WTC11 (cell line): ENCODE measurements at regions not wholly inside any gene's neighbourhood (a gene's known extent, or its start where the extent isn't known, plus 50 kb on each side); places are given as distances from the start of the nearest gene placed in this dataset.

Experiments used
- ATAC-seq: fragments of 200-7000 bp; cut with Tn5 transposase; 2 replicates; pipeline ENCODE4 v1.10.0; 2021; ENCODE audit warnings: mild to moderate bottlenecking, moderate library complexity
- CTCF ChIA-PET: fragments of 300-600 bp; sonication (Branson Sonifier 250); formaldehyde crosslinking; loops from one replicate; lab custom pipeline; 2021; ENCODE audit warnings: antibody characterized with exemption; lab: Charles Lee
- POLR2A ChIA-PET: fragments of 350-600 bp; sonication (Branson Sonifier 250); formaldehyde crosslinking; loops from one replicate; lab custom pipeline; 2021; ENCODE audit warnings: antibody characterized with exemption; lab: Charles Lee
- DNase-seq: peaks from one replicate; pipeline ENCODE4 v3.0.0; 2021; ENCODE audit warnings: low spot score
- H3K27ac Mint-ChIP-seq: 2 replicates; pipeline ENCODE4 v1.8.0; 2021; ENCODE audit warnings: mixed read lengths
- H3K27me3 Mint-ChIP-seq: 2 replicates; pipeline ENCODE4 v1.8.0; 2021; ENCODE audit warnings: low read depth, mild to moderate bottlenecking, moderate library complexity, mixed read lengths
- H3K36me3 Mint-ChIP-seq: 2 replicates; pipeline ENCODE4 v1.8.0; 2021; ENCODE audit warnings: mixed read lengths
- H3K4me1 Mint-ChIP-seq: 2 replicates; pipeline ENCODE4 v1.8.0; 2022; ENCODE audit warnings: mixed read lengths
- H3K4me3 Mint-ChIP-seq: 2 replicates; pipeline ENCODE4 v1.8.0; 2021; ENCODE audit warnings: mild to moderate bottlenecking, moderate library complexity, mixed read lengths
- H3K9me3 Mint-ChIP-seq: 2 replicates; pipeline ENCODE4 v1.8.0; 2021; ENCODE audit warnings: mixed read lengths
- CBFB ChIP-seq: sonication (generic); formaldehyde crosslinking; IDR thresholded peaks from 2 replicates; pipeline ENCODE4 v1.8.1; 2022; ENCODE audit warnings: mild to moderate bottlenecking, low read depth, missing genetic modification reagents
- CREB1 ChIP-seq: sonication (generic); formaldehyde crosslinking; IDR thresholded peaks from 2 replicates; pipeline ENCODE4 v1.8.0; 2023; ENCODE audit warnings: mild to moderate bottlenecking, missing genetic modification reagents
- ELF4 ChIP-seq: sonication (generic); formaldehyde crosslinking; IDR thresholded peaks from 2 replicates; pipeline ENCODE4 v1.8.1; 2022; ENCODE audit warnings: low read depth, mild to moderate bottlenecking, moderate library complexity, missing genetic modification reagents
- GABPB1 ChIP-seq: sonication (generic); formaldehyde crosslinking; IDR thresholded peaks from 2 replicates; pipeline ENCODE4 v1.8.1; 2023; ENCODE audit warnings: mild to moderate bottlenecking, missing genetic modification reagents
- GTF2I ChIP-seq: fragments of 250-450 bp; sonication (Bioruptor Pico); conservative IDR thresholded peaks from 2 replicates; pipeline ENCODE4 v1.4.0; 2021; ENCODE audit warnings: mild to moderate bottlenecking
- NFE2L1 ChIP-seq: sonication (generic); formaldehyde crosslinking; IDR thresholded peaks from 2 replicates; pipeline ENCODE4 v1.8.1; 2023; ENCODE audit warnings: missing genetic modification reagents
- RELA ChIP-seq: sonication (generic); formaldehyde crosslinking; IDR thresholded peaks from 2 replicates; pipeline ENCODE4 v1.8.1; 2022; ENCODE audit warnings: missing genetic modification reagents, mild to moderate bottlenecking, borderline replicate concordance
- ZNF138 ChIP-seq: sonication (generic); formaldehyde crosslinking; conservative IDR thresholded peaks from 2 replicates; pipeline ENCODE4 v1.8.1; 2022; ENCODE audit warnings: mild to moderate bottlenecking, moderate library complexity, missing genetic modification reagents
- ZNF232 ChIP-seq: sonication (generic); formaldehyde crosslinking; IDR thresholded peaks from 2 replicates; pipeline ENCODE4 v1.8.0; 2022; ENCODE audit warnings: mild to moderate bottlenecking, missing genetic modification reagents
- ZNF317 ChIP-seq: sonication (generic); formaldehyde crosslinking; IDR thresholded peaks from 2 replicates; pipeline ENCODE4 v1.8.1; 2023; ENCODE audit warnings: low read depth, mild to moderate bottlenecking, moderate library complexity, missing genetic modification reagents, borderline replicate concordance
- TF ChIP-seq, protein P1 (sequence below): sonication (generic); formaldehyde crosslinking; IDR thresholded peaks from 2 replicates; pipeline ENCODE4 v1.8.1; 2022; ENCODE audit warnings: low read depth, missing genetic modification reagents, borderline replicate concordance
- TF ChIP-seq, protein P2 (sequence below): fragments of 250-450 bp; sonication (Bioruptor Pico); IDR thresholded peaks from 2 replicates; pipeline ENCODE4 v1.9.0; 2021; ENCODE audit warnings: mild to moderate bottlenecking
- TF ChIP-seq, protein P3 (sequence below): sonication (generic); formaldehyde crosslinking; IDR thresholded peaks from 2 replicates; pipeline ENCODE4 v1.8.1; 2022; ENCODE audit warnings: missing genetic modification reagents, borderline replicate concordance
- TF ChIP-seq, protein P4 (sequence below): sonication (generic); formaldehyde crosslinking; IDR thresholded peaks from 2 replicates; pipeline ENCODE4 v1.8.1; 2022; ENCODE audit warnings: mild to moderate bottlenecking, missing genetic modification reagents, moderate library complexity, borderline replicate concordance
- TF ChIP-seq, protein P5 (sequence below): sonication (generic); formaldehyde crosslinking; IDR thresholded peaks from 2 replicates; pipeline ENCODE4 v1.8.0; 2023; ENCODE audit warnings: missing genetic modification reagents, mild to moderate bottlenecking, borderline replicate concordance
- TF ChIP-seq, protein P6 (sequence below): sonication (generic); formaldehyde crosslinking; IDR thresholded peaks from 2 replicates; pipeline ENCODE4 v1.8.1; 2023; ENCODE audit warnings: mild to moderate bottlenecking, missing genetic modification reagents
- TF ChIP-seq, protein P7 (sequence below): sonication (generic); formaldehyde crosslinking; IDR thresholded peaks from 2 replicates; pipeline ENCODE4 v1.8.1; 2023; ENCODE audit warnings: mild to moderate bottlenecking, missing genetic modification reagents, moderate library complexity
- TF ChIP-seq, protein P8 (sequence below): fragments of 250-450 bp; sonication (Bioruptor Pico); IDR thresholded peaks from 2 replicates; pipeline ENCODE4 v1.9.0; 2021; ENCODE audit warnings: mild to moderate bottlenecking
- TF ChIP-seq, protein P9 (sequence below): sonication (generic); formaldehyde crosslinking; IDR thresholded peaks from 2 replicates; pipeline ENCODE4 v1.8.1; 2022; ENCODE audit warnings: low read depth, mild to moderate bottlenecking, moderate library complexity, missing genetic modification reagents, borderline replicate concordance
- TF ChIP-seq, protein P10 (sequence below): sonication (generic); formaldehyde crosslinking; IDR thresholded peaks from 2 replicates; pipeline ENCODE4 v1.8.0; 2022; ENCODE audit warnings: mild to moderate bottlenecking, missing genetic modification reagents

DNA sequence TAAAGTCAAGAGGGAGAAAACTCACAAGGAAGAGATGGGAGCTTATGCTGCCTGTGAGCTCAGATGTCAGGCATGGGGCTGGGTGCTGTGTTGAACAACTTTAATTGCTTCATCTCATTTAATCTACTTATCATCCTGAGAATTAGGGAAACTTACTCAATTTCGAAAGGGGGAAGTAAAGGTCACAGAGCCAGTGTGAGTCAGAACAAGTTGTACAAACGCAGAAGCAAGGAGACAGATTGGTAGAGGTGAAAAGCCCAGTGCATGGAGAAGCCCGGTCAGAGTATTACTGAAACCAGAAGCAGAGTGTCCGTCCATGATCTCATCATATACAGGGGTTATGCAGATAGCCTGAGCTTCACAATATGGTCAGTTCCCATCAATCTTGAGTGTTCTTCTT lies 281.1 kb upstream of the POU3F3 start:
- no peak overlapping the region for H3K27ac Mint-ChIP-seq
- TF ChIP-seq CREB1 (no peak), NFE2L1 (no peak), ZNF232 (CRISPR knock-in tag) (no peak), GABPB1 (CRISPR knock-in tag) (no peak), GTF2I (CRISPR knock-in tag) (no peak), ZNF138 (CRISPR knock-in tag) (no peak), CBFB (no peak), ZNF317 (CRISPR knock-in tag) (no peak), RELA (CRISPR knock-in tag) (no peak), ELF4 (CRISPR knock-in tag) (no peak)
- TF ChIP-seq, protein P1, sequence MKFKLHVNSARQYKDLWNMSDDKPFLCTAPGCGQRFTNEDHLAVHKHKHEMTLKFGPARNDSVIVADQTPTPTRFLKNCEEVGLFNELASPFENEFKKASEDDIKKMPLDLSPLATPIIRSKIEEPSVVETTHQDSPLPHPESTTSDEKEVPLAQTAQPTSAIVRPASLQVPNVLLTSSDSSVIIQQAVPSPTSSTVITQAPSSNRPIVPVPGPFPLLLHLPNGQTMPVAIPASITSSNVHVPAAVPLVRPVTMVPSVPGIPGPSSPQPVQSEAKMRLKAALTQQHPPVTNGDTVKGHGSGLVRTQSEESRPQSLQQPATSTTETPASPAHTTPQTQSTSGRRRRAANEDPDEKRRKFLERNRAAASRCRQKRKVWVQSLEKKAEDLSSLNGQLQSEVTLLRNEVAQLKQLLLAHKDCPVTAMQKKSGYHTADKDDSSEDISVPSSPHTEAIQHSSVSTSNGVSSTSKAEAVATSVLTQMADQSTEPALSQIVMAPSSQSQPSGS (CRISPR knock-in tag), result no peak
- TF ChIP-seq, protein P2, sequence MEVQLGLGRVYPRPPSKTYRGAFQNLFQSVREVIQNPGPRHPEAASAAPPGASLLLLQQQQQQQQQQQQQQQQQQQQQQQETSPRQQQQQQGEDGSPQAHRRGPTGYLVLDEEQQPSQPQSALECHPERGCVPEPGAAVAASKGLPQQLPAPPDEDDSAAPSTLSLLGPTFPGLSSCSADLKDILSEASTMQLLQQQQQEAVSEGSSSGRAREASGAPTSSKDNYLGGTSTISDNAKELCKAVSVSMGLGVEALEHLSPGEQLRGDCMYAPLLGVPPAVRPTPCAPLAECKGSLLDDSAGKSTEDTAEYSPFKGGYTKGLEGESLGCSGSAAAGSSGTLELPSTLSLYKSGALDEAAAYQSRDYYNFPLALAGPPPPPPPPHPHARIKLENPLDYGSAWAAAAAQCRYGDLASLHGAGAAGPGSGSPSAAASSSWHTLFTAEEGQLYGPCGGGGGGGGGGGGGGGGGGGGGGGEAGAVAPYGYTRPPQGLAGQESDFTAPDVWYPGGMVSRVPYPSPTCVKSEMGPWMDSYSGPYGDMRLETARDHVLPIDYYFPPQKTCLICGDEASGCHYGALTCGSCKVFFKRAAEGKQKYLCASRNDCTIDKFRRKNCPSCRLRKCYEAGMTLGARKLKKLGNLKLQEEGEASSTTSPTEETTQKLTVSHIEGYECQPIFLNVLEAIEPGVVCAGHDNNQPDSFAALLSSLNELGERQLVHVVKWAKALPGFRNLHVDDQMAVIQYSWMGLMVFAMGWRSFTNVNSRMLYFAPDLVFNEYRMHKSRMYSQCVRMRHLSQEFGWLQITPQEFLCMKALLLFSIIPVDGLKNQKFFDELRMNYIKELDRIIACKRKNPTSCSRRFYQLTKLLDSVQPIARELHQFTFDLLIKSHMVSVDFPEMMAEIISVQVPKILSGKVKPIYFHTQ (CRISPR knock-in tag), result no peak
- TF ChIP-seq, protein P3, sequence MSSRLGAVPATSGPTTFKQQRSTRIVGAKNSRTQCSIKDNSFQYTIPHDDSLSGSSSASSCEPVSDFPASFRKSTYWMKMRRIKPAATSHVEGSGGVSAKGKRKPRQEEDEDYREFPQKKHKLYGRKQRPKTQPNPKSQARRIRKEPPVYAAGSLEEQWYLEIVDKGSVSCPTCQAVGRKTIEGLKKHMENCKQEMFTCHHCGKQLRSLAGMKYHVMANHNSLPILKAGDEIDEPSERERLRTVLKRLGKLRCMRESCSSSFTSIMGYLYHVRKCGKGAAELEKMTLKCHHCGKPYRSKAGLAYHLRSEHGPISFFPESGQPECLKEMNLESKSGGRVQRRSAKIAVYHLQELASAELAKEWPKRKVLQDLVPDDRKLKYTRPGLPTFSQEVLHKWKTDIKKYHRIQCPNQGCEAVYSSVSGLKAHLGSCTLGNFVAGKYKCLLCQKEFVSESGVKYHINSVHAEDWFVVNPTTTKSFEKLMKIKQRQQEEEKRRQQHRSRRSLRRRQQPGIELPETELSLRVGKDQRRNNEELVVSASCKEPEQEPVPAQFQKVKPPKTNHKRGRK (CRISPR knock-in tag), result no peak
- TF ChIP-seq, protein P4, sequence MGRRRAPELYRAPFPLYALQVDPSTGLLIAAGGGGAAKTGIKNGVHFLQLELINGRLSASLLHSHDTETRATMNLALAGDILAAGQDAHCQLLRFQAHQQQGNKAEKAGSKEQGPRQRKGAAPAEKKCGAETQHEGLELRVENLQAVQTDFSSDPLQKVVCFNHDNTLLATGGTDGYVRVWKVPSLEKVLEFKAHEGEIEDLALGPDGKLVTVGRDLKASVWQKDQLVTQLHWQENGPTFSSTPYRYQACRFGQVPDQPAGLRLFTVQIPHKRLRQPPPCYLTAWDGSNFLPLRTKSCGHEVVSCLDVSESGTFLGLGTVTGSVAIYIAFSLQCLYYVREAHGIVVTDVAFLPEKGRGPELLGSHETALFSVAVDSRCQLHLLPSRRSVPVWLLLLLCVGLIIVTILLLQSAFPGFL (CRISPR knock-in tag), result no peak
- TF ChIP-seq, protein P5, sequence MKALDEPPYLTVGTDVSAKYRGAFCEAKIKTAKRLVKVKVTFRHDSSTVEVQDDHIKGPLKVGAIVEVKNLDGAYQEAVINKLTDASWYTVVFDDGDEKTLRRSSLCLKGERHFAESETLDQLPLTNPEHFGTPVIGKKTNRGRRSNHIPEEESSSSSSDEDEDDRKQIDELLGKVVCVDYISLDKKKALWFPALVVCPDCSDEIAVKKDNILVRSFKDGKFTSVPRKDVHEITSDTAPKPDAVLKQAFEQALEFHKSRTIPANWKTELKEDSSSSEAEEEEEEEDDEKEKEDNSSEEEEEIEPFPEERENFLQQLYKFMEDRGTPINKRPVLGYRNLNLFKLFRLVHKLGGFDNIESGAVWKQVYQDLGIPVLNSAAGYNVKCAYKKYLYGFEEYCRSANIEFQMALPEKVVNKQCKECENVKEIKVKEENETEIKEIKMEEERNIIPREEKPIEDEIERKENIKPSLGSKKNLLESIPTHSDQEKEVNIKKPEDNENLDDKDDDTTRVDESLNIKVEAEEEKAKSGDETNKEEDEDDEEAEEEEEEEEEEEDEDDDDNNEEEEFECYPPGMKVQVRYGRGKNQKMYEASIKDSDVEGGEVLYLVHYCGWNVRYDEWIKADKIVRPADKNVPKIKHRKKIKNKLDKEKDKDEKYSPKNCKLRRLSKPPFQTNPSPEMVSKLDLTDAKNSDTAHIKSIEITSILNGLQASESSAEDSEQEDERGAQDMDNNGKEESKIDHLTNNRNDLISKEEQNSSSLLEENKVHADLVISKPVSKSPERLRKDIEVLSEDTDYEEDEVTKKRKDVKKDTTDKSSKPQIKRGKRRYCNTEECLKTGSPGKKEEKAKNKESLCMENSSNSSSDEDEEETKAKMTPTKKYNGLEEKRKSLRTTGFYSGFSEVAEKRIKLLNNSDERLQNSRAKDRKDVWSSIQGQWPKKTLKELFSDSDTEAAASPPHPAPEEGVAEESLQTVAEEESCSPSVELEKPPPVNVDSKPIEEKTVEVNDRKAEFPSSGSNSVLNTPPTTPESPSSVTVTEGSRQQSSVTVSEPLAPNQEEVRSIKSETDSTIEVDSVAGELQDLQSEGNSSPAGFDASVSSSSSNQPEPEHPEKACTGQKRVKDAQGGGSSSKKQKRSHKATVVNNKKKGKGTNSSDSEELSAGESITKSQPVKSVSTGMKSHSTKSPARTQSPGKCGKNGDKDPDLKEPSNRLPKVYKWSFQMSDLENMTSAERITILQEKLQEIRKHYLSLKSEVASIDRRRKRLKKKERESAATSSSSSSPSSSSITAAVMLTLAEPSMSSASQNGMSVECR (CRISPR knock-in tag), result no peak
- TF ChIP-seq, protein P6, sequence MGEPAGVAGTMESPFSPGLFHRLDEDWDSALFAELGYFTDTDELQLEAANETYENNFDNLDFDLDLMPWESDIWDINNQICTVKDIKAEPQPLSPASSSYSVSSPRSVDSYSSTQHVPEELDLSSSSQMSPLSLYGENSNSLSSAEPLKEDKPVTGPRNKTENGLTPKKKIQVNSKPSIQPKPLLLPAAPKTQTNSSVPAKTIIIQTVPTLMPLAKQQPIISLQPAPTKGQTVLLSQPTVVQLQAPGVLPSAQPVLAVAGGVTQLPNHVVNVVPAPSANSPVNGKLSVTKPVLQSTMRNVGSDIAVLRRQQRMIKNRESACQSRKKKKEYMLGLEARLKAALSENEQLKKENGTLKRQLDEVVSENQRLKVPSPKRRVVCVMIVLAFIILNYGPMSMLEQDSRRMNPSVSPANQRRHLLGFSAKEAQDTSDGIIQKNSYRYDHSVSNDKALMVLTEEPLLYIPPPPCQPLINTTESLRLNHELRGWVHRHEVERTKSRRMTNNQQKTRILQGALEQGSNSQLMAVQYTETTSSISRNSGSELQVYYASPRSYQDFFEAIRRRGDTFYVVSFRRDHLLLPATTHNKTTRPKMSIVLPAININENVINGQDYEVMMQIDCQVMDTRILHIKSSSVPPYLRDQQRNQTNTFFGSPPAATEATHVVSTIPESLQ (CRISPR knock-in tag), result no peak
- TF ChIP-seq, protein P7, sequence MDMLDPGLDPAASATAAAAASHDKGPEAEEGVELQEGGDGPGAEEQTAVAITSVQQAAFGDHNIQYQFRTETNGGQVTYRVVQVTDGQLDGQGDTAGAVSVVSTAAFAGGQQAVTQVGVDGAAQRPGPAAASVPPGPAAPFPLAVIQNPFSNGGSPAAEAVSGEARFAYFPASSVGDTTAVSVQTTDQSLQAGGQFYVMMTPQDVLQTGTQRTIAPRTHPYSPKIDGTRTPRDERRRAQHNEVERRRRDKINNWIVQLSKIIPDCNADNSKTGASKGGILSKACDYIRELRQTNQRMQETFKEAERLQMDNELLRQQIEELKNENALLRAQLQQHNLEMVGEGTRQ (CRISPR knock-in tag), result no peak
- TF ChIP-seq, protein P8, sequence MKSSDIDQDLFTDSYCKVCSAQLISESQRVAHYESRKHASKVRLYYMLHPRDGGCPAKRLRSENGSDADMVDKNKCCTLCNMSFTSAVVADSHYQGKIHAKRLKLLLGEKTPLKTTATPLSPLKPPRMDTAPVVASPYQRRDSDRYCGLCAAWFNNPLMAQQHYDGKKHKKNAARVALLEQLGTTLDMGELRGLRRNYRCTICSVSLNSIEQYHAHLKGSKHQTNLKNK (CRISPR knock-in tag), result no peak
- TF ChIP-seq, protein P9, sequence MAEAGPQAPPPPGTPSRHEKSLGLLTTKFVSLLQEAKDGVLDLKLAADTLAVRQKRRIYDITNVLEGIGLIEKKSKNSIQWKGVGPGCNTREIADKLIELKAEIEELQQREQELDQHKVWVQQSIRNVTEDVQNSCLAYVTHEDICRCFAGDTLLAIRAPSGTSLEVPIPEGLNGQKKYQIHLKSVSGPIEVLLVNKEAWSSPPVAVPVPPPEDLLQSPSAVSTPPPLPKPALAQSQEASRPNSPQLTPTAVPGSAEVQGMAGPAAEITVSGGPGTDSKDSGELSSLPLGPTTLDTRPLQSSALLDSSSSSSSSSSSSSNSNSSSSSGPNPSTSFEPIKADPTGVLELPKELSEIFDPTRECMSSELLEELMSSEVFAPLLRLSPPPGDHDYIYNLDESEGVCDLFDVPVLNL (CRISPR knock-in tag), result no peak
- TF ChIP-seq, protein P10, sequence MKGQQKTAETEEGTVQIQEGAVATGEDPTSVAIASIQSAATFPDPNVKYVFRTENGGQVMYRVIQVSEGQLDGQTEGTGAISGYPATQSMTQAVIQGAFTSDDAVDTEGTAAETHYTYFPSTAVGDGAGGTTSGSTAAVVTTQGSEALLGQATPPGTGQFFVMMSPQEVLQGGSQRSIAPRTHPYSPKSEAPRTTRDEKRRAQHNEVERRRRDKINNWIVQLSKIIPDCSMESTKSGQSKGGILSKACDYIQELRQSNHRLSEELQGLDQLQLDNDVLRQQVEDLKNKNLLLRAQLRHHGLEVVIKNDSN (CRISPR knock-in tag), result no peak
- TF ChIP-seq, all 79 proteins: peak for 0
- H3K4me1 Mint-ChIP-seq, result peaks cover 3% of the 10 kb centered on the region; the same call in 1 of the 2 replicates
- no peaks in the 10 kb centered on the region; the same call in 1 of the 2 replicates for H3K27me3 Mint-ChIP-seq
- no peaks in the 10 kb centered on the region for H3K36me3 Mint-ChIP-seq
- ATAC-seq, result no peak
- no peaks in the 10 kb centered on the region for H3K9me3 Mint-ChIP-seq
- ChIA-PET CTCF (no interaction called here), POLR2A (no interaction called here)
- no peak for DNase-seq
- no peak overlapping the region for H3K4me3 Mint-ChIP-seq
